NOMO-1 treated with DMSO at 0.1 percent for 48 hours (cell line): ENCODE measurements at regions not wholly inside any gene's neighbourhood (a gene's known extent, or its start where the extent isn't known, plus 50 kb on each side); places are given as distances from the start of the nearest gene placed in this dataset.
"Not testable (repeated sequence)": the region's sequence is repeated elsewhere in the genome, so short reads cannot be mapped to it uniquely, and the experiment has no call there.

Experiments
- DNase-seq: peaks from one replicate; lab custom pipeline; 2025; ENCODE audit not compliant: unreplicated experiment; lab: John Stamatoyannopoulos, UW

GRCh38 chr9:82489201-82489821 is 500.7 kb downstream of the SPATA31D1 start:
- no peak for DNase-seq

DNA sequence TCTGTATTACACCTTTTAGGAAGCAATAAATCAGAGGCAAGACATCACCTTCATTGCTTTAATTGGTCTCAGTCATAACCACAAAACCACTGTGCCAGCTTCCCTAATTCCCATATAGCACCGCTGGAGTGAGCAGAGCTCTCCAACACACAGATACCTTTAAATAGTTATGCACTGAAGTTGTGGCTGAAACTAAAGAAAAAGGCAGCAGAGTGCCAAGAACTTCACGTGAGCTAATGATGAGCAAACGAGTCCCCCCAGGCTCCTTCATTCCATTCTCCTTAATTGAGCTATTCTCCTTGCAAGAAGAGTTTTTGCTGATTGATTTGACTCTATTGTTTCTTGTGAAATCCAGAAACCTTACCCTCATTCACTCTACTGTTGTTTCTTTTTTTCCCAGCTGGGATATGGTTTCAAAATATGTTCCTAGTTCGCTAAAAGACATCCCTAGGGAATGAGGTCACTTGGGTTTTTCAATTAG is 501.5 kb downstream of the SPATA31D1 start:
- no peak for DNase-seq

DNA sequence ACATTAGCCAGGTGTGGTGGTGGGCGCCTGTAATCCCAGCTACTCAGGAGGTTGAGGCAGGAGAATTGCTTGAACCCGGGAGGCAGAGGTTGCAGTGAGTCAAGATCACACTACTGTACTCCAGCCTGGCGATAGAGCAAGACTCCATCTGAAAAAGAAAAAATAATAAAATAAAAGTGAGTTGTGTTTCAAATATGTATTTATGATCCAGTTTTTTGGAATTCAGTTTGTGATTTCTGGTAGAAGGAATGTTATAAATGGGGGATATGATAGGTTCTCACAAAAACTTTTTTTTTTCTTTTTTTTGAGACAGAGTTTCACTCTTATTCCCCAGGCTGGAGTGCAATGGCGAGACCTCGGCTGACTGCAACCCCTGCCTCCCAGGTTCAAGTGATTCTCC is 502.2 kb downstream of the SPATA31D1 start:
- not testable (repeated sequence) for DNase-seq

- no peak for DNase-seq
Measured at GRCh38 chr9:82491604-82492003, 503.0 kb downstream of the SPATA31D1 start.

DNA sequence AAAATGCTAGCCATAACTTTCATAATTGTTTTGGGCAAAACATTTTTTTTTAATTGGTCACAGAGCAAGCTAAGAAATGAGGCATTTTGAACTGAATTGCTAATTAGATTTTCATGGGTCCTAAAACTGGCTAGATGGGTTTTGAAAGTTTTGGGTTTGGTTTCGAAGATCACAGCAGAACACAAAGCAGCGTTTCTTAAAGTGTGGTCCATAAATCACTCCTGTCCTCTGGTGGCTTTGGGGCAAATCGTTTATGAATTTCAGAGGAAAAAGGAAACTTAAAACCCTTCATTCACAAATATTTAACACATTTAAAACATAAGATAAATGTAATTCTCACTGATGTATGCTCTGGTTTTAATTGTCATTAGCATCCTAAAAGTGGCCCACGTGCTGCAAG is 503.7 kb downstream of the SPATA31D1 start:
- no peak for DNase-seq

DNA sequence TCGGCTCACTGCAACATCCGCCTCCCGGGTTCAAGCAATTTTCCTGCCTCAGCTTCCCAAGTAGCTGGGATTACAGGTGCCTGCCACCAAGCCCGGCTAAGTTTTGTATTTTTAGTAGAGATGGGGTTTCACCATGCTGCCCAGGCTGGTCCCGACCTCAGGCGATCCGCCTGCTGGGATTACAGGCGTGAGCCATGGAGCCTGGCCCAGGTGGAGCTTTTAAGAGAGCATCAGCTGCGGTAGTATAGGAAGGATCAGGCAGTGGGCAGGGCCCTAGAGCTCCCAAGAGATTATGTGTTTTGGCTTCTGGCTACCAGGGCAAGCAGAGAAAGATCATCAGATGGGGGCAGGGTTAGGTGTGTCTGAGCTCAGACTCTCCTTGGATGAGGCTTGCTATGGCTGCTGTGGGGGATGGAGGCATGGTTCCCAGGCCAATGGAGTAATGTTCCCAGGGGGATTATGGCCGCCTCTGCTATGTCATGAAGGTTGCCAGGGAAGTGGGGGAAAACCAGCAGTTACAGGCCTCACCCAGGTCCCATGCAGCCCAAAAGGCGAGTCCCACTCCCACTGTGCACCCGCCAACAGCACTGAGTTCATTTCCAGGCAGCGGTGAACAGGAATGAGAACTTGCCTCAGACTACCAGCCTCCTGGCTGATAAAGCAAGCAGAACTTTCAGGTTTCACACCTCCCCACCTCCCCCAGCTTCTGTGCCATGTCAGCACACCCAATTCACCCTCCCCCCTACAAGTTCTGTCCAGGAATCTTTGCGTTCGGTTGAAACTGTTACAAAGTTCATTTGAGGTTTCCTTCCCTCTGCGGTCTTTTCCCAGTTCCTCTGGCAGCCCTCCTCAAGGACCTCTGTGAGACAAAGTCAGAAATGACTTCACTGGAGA is 507.6 kb downstream of the SPATA31D1 start:
- DNase-seq: no peak

GRCh38 chr9:82498541-82499317 is 510.2 kb downstream of the SPATA31D1 start:
- DNase-seq: no peak

GRCh38 chr9:82499337-82499736 is 510.8 kb downstream of the SPATA31D1 start:
- no peak for DNase-seq

GRCh38 chr9:82504620-82505019 is 516.0 kb downstream of the SPATA31D1 start:
- DNase-seq: no peak

DNA sequence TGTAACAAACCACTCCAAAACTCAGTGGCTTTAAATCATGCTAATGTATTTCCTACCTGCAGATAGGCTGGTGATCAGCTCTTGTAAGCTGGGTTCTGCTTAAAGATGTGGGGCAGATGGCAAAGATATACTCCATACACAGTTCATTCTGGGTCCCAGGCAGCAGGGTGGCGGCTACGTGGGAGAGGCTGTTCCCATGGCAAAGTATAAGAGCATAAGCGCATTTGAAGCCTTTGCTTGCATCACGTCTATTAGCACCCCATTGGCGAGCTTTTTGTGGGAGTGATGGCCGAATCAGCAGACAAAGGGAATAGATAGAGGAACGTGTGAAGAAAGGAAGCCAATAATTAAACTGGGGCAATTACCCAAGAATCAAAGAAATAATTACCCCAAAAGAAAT is 523.1 kb downstream of the SPATA31D1 start:
- DNase-seq: no peak

- DNase-seq: no peak
Measured at GRCh38 chr9:82512728-82513127, 524.2 kb downstream of the SPATA31D1 start.

GRCh38 chr9:82513242-82513751 is 524.7 kb downstream of the SPATA31D1 start:
- DNase-seq: no peak

- DNase-seq: no peak
Measured at GRCh38 chr9:82513976-82514735, 525.6 kb downstream of the SPATA31D1 start.

- DNase-seq: no peak
Measured at GRCh38 chr9:82518868-82519267, 530.3 kb downstream of the SPATA31D1 start.

- no peak for DNase-seq
Measured at GRCh38 chr9:82519332-82519731, 530.8 kb downstream of the SPATA31D1 start.

GRCh38 chr9:82524407-82524806 is 535.8 kb downstream of the SPATA31D1 start:
- DNase-seq: no peak

GRCh38 chr9:82526577-82526976 is 536.4 kb downstream of the RASEF start:
- no peak for DNase-seq

DNA sequence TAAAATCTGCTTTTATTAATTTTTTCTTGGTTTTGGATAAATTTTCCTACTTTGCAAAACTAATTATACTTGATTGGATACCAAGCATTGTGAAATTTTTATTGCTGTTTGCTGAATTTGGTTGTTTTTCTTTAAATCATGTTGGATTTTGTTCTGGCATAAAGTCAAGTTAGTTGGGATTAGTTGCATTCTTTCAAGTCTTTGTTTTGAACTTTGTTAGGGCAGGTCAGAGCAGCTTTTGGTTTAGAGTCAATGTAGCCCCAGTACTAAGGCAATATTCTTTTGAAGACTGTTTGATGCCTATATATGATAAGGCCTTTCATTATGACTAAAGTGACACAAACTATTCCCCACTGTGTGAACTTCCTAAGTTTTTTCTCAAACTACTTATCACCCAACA is 531.1 kb downstream of the RASEF start:
- DNase-seq: no peak

- DNase-seq: peak; percentile 1
Measured at GRCh38 chr9:82532504-82533180, 530.3 kb downstream of the RASEF start.

DNA sequence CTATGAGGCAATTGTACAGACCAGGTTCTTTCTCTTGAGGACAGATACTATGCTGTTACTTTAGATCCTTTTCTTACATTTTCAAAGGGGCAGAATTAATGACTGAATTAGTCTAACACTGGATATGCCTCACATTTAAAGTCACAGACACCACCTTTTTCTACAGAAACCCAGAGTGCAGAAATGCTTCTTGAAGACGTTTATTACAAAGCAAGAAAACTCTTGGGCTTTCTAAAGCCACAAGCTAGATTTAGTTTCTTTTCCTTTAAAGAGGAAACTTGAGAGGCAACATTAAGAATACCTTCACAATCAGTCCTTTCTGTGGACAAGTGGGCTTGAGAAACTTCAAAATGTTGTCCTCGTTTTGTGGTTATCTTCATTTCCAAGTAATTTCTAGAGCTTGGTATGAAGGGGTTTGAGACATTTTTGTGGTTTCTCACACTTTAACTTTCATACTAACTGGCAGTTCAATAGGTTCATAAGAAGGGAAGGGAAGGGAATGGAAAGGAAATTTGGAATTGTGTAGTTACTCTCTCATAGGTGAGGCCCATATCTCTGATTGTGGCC is 527.4 kb downstream of the RASEF start:
- no peak for DNase-seq
